ENCODE measurements at regions not wholly inside any gene's neighbourhood (a gene's known extent, or its start where the extent isn't known, plus 50 kb on each side); places are given as distances from the start of the nearest gene placed in this dataset.

DNA sequence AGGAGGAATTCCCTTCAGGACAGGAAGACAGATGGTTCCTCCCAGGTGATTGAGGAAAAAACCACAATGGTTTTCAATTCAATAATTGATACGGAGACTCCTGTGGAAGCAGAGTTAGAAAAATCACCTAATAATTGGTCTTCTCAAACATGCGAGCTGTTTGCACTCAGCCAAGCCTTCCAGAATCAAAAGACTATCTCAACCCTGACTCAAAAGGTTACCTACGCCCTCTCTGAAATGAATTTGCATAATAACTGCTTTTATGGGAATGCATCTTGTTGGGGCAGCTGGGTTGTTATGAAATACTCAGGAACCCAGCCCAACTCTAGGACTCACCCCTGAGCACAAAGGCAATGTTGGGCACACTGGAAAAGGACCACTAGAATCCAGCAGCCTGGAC is 66.9 kb upstream of the ARSJ start:
- TF ChIP-seq, protein P1, sequence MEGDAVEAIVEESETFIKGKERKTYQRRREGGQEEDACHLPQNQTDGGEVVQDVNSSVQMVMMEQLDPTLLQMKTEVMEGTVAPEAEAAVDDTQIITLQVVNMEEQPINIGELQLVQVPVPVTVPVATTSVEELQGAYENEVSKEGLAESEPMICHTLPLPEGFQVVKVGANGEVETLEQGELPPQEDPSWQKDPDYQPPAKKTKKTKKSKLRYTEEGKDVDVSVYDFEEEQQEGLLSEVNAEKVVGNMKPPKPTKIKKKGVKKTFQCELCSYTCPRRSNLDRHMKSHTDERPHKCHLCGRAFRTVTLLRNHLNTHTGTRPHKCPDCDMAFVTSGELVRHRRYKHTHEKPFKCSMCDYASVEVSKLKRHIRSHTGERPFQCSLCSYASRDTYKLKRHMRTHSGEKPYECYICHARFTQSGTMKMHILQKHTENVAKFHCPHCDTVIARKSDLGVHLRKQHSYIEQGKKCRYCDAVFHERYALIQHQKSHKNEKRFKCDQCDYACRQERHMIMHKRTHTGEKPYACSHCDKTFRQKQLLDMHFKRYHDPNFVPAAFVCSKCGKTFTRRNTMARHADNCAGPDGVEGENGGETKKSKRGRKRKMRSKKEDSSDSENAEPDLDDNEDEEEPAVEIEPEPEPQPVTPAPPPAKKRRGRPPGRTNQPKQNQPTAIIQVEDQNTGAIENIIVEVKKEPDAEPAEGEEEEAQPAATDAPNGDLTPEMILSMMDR (conservative IDR thresholded peaks at IDR 0.05 in 1 of 2, IDR thresholded peaks at IDR 0.05 in 1 of 2; ENCODE audit: low read depth in 1 of 2, low read length in 2 of 2), result no peak
- TF ChIP-seq EZH2 (IDR thresholded peaks at IDR 0.05; ENCODE audit: low read length, missing control alignments), result no peak

Measured in fibroblast of lung (primary cell).